ENCODE measurements at regions not wholly inside any gene's neighbourhood (a gene's known extent, or its start where the extent isn't known, plus 50 kb on each side); places are given as distances from the start of the nearest gene placed in this dataset.
"Not testable (repeated sequence)": the region's sequence is repeated elsewhere in the genome, so short reads cannot be mapped to it uniquely, and the experiment has no call there.

- peaks cover 11% of the 10 kb centered on the region for H3K4me1 Mint-ChIP-seq
- H3K27me3 Mint-ChIP-seq (ENCODE audit: low read depth) = no peaks in the 10 kb centered on the region
- DNase-seq (ENCODE audit: low read depth, low spot score) = no peak
- no peak overlapping the region for H3K27ac Mint-ChIP-seq (ENCODE audit: unreplicated experiment)
- no peak for TF ChIP-seq CTCF (conservative IDR thresholded peaks at IDR 0.05)
- no peak overlapping the region for H3K4me3 Mint-ChIP-seq
- no peaks in the 10 kb centered on the region for H3K36me3 Mint-ChIP-seq (ENCODE audit: low read depth)
- no peaks in the 10 kb centered on the region for H3K9me3 Mint-ChIP-seq
Observed at GRCh38 chr12:91478500-91478899, 295.9 kb upstream of the DCN start.

GRCh38 chr12:91467686-91468085 is 285.1 kb upstream of the DCN start:
- Mint-ChIP-seq H3K27me3 (ENCODE audit: low read depth) (no peaks in the 10 kb centered on the region), H3K4me1 (no peaks in the 10 kb centered on the region), H3K36me3 (ENCODE audit: low read depth) (no peaks in the 10 kb centered on the region), H3K9me3 (peaks cover 2% of the 10 kb centered on the region), H3K27ac (ENCODE audit: unreplicated experiment) (no peak overlapping the region), H3K4me3 (no peak overlapping the region)
- no peak for TF ChIP-seq CTCF (conservative IDR thresholded peaks at IDR 0.05)
- DNase-seq (ENCODE audit: low read depth, low spot score) = no peak

- Mint-ChIP-seq H3K36me3 (ENCODE audit: low read depth) (peaks cover 2% of the 10 kb centered on the region), H3K4me1 (peaks cover 11% of the 10 kb centered on the region), H3K27ac (ENCODE audit: unreplicated experiment) (no peak overlapping the region), H3K4me3 (no peak overlapping the region), H3K9me3 (peaks cover 6% of the 10 kb centered on the region), H3K27me3 (ENCODE audit: low read depth) (no peaks in the 10 kb centered on the region)
- TF ChIP-seq CTCF (conservative IDR thresholded peaks at IDR 0.05) = no peak
- no peak for DNase-seq (ENCODE audit: low read depth, low spot score)
Observed at GRCh38 chr12:91461061-91461460, 278.4 kb upstream of the DCN start.

GRCh38 chr12:91460469-91460868 is 277.9 kb upstream of the DCN start:
- no peak for DNase-seq (ENCODE audit: low read depth, low spot score)
- H3K36me3 Mint-ChIP-seq (ENCODE audit: low read depth) = peaks cover 2% of the 10 kb centered on the region
- no peak overlapping the region for H3K27ac Mint-ChIP-seq (ENCODE audit: unreplicated experiment)
- H3K4me1 Mint-ChIP-seq = peaks cover 11% of the 10 kb centered on the region
- no peak for TF ChIP-seq CTCF (conservative IDR thresholded peaks at IDR 0.05)
- H3K27me3 Mint-ChIP-seq (ENCODE audit: low read depth) = no peaks in the 10 kb centered on the region
- H3K4me3 Mint-ChIP-seq = no peak overlapping the region
- peaks cover 6% of the 10 kb centered on the region for H3K9me3 Mint-ChIP-seq

GRCh38 chr12:91455321-91455720 is 272.7 kb upstream of the DCN start:
- DNase-seq (ENCODE audit: low read depth, low spot score) = no peak
- Mint-ChIP-seq H3K27ac (ENCODE audit: unreplicated experiment) (no peak overlapping the region), H3K4me3 (no peak overlapping the region), H3K36me3 (ENCODE audit: low read depth) (no peaks in the 10 kb centered on the region), H3K9me3 (peaks cover 3% of the 10 kb centered on the region), H3K27me3 (ENCODE audit: low read depth) (no peaks in the 10 kb centered on the region), H3K4me1 (peaks cover 17% of the 10 kb centered on the region)
- no peak for TF ChIP-seq CTCF (conservative IDR thresholded peaks at IDR 0.05)

- Mint-ChIP-seq H3K4me3 (no peak overlapping the region), H3K9me3 (peaks cover 7% of the 10 kb centered on the region), H3K27ac (ENCODE audit: unreplicated experiment) (no peak overlapping the region), H3K36me3 (ENCODE audit: low read depth) (peaks cover 4% of the 10 kb centered on the region), H3K27me3 (ENCODE audit: low read depth) (no peaks in the 10 kb centered on the region), H3K4me1 (peaks cover 17% of the 10 kb centered on the region)
- DNase-seq (ENCODE audit: low read depth, low spot score) = no peak
- TF ChIP-seq CTCF (conservative IDR thresholded peaks at IDR 0.05) = no peak
Observed at GRCh38 chr12:91454179-91454578, 271.6 kb upstream of the DCN start.

GRCh38 chr12:91452464-91452863 is 269.8 kb upstream of the DCN start:
- not testable (repeated sequence) for H3K27ac Mint-ChIP-seq (ENCODE audit: unreplicated experiment); H3K4me3 Mint-ChIP-seq; H3K27me3 Mint-ChIP-seq (ENCODE audit: low read depth)

More at GRCh38 chr12:91452464-91452863, 269.8 kb upstream of the DCN start:
- peaks cover 11% of the 10 kb centered on the region for H3K4me1 Mint-ChIP-seq
- DNase-seq (ENCODE audit: low read depth, low spot score); H3K36me3 Mint-ChIP-seq (ENCODE audit: low read depth); H3K9me3 Mint-ChIP-seq: not testable (repeated sequence)
